HPDE6-E6E7 (cell line): ENCODE measurements at regions not wholly inside any gene's neighbourhood (a gene's known extent, or its start where the extent isn't known, plus 50 kb on each side); places are given as distances from the start of the nearest gene placed in this dataset.

Source experiments
- DNase-seq: peaks from one replicate; pipeline ENCODE4 v3.0.0; 2011; ENCODE audit warnings: missing footprints; ENCODE audit errors: extremely low spot score

- DNase-seq: no peak
Measured at GRCh38 chr3:194738254-194739093, 52.8 kb downstream of the FAM43A start.

- DNase-seq: no peak
Measured at GRCh38 chr3:194739498-194740284, 54.0 kb downstream of the FAM43A start.

- peak; percentile 38 for DNase-seq
Measured at GRCh38 chr3:194740859-194741491, 55.3 kb downstream of the FAM43A start.

GRCh38 chr3:194741916-194742315, 56.2 kb downstream of the FAM43A start:
- no peak for DNase-seq

- DNase-seq: no peak
Measured at GRCh38 chr3:194744826-194745225, 59.1 kb downstream of the FAM43A start.

GRCh38 chr3:194745422-194746184, 59.9 kb downstream of the FAM43A start:
- no peak for DNase-seq

GRCh38 chr3:194748225-194748624, 62.5 kb downstream of the FAM43A start:
- no peak for DNase-seq

GRCh38 chr3:194749631-194750490, 64.2 kb downstream of the FAM43A start:
- no peak for DNase-seq

- DNase-seq: no peak
Measured at GRCh38 chr3:194750491-194750828, 64.8 kb downstream of the FAM43A start.

- no peak for DNase-seq
Measured at GRCh38 chr3:194755671-194756459, 70.2 kb downstream of the FAM43A start.

GRCh38 chr3:194756460-194756779, 70.7 kb downstream of the FAM43A start:
- no peak for DNase-seq

- no peak for DNase-seq
Measured at GRCh38 chr3:194756791-194757325, 71.2 kb downstream of the FAM43A start.

- no peak for DNase-seq
Measured at GRCh38 chr3:194757647-194758061, 72.0 kb downstream of the FAM43A start.

- no peak for DNase-seq
Measured at GRCh38 chr3:194758716-194759115, 73.0 kb downstream of the FAM43A start.

GRCh38 chr3:194760494-194761137, 74.9 kb downstream of the FAM43A start:
- no peak for DNase-seq

GRCh38 chr3:194761384-194761783, 75.7 kb downstream of the FAM43A start:
- DNase-seq: no peak

- no peak for DNase-seq
Measured at GRCh38 chr3:194766845-194767244, 81.2 kb downstream of the FAM43A start.

GRCh38 chr3:194767446-194768207, 81.9 kb downstream of the FAM43A start:
- no peak for DNase-seq

- no peak for DNase-seq
Measured at GRCh38 chr3:194768586-194768985, 82.9 kb downstream of the FAM43A start.
